ENCODE measurements at regions not wholly inside any gene's neighbourhood (a gene's known extent, or its start where the extent isn't known, plus 50 kb on each side); places are given as distances from the start of the nearest gene placed in this dataset.

GRCh38 chr14:83850092-83850491 is 1679.9 kb upstream of the FLRT2 start:
- no peak overlapping the region for H3K9ac ChIP-seq
- no peaks in the 10 kb centered on the region for H3K4me1 ChIP-seq
- no peak overlapping the region for H2AFZ ChIP-seq
- no peaks in the 10 kb centered on the region for H3K79me2 ChIP-seq
- no peaks in the 10 kb centered on the region for H3K36me3 ChIP-seq (ENCODE audit: control insufficient read depth, insufficient read depth, low read length)
- no peak overlapping the region for H3K4me3 ChIP-seq (ENCODE audit: low read depth, low read length)
- H3K27me3 ChIP-seq (ENCODE audit: control insufficient read depth, insufficient read depth, low read length), result no peaks in the 10 kb centered on the region
- no peaks in the 10 kb centered on the region for H3K9me3 ChIP-seq (ENCODE audit: control insufficient read depth, low read length)
- no peak overlapping the region for H3K27ac ChIP-seq
- no peak overlapping the region for H3K4me2 ChIP-seq (ENCODE audit: low read length)
- no peak for TF ChIP-seq CTCF (IDR thresholded peaks at IDR 0.05)

GRCh38 chr14:83856334-83856733 is 1673.6 kb upstream of the FLRT2 start:
- no peaks in the 10 kb centered on the region for H3K36me3 ChIP-seq (ENCODE audit: control insufficient read depth, insufficient read depth, low read length)
- H3K9me3 ChIP-seq (ENCODE audit: control insufficient read depth, low read length), result no peaks in the 10 kb centered on the region
- no peaks in the 10 kb centered on the region for H3K27me3 ChIP-seq (ENCODE audit: control insufficient read depth, insufficient read depth, low read length)
- H3K4me2 ChIP-seq (ENCODE audit: low read length), result no peak overlapping the region
- no peak overlapping the region for H3K27ac ChIP-seq
- no peak overlapping the region for H3K4me3 ChIP-seq (ENCODE audit: low read depth, low read length)
- TF ChIP-seq CTCF (IDR thresholded peaks at IDR 0.05), result no peak
- H3K79me2 ChIP-seq, result no peaks in the 10 kb centered on the region
- H3K9ac ChIP-seq, result no peak overlapping the region
- no peaks in the 10 kb centered on the region for H3K4me1 ChIP-seq
- H2AFZ ChIP-seq, result no peak overlapping the region

GRCh38 chr14:83860631-83861155 is 1669.3 kb upstream of the FLRT2 start:
- no peaks in the 10 kb centered on the region for H3K27me3 ChIP-seq (ENCODE audit: control insufficient read depth, insufficient read depth, low read length)
- no peak overlapping the region for H3K4me2 ChIP-seq (ENCODE audit: low read length)
- no peak for TF ChIP-seq CTCF (IDR thresholded peaks at IDR 0.05)
- H3K9me3 ChIP-seq (ENCODE audit: control insufficient read depth, low read length), result no peaks in the 10 kb centered on the region
- H2AFZ ChIP-seq, result no peak overlapping the region
- no peak overlapping the region for H3K9ac ChIP-seq
- H3K4me3 ChIP-seq (ENCODE audit: low read depth, low read length), result no peak overlapping the region
- H3K27ac ChIP-seq, result no peak overlapping the region
- no peaks in the 10 kb centered on the region for H3K36me3 ChIP-seq (ENCODE audit: control insufficient read depth, insufficient read depth, low read length)
- H3K79me2 ChIP-seq, result no peaks in the 10 kb centered on the region
- no peaks in the 10 kb centered on the region for H3K4me1 ChIP-seq

- H3K36me3 ChIP-seq (ENCODE audit: control insufficient read depth, insufficient read depth, low read length), result no peaks in the 10 kb centered on the region
- H2AFZ ChIP-seq, result no peak overlapping the region
- no peaks in the 10 kb centered on the region for H3K79me2 ChIP-seq
- no peaks in the 10 kb centered on the region for H3K4me1 ChIP-seq
- TF ChIP-seq CTCF (IDR thresholded peaks at IDR 0.05), result no peak
- no peak overlapping the region for H3K4me2 ChIP-seq (ENCODE audit: low read length)
- H3K27ac ChIP-seq, result no peak overlapping the region
- no peaks in the 10 kb centered on the region for H3K27me3 ChIP-seq (ENCODE audit: control insufficient read depth, insufficient read depth, low read length)
- H3K9me3 ChIP-seq (ENCODE audit: control insufficient read depth, low read length), result no peaks in the 10 kb centered on the region
- no peak overlapping the region for H3K9ac ChIP-seq
- no peak overlapping the region for H3K4me3 ChIP-seq (ENCODE audit: low read depth, low read length)
Measured at GRCh38 chr14:83863042-83863774, 1666.7 kb upstream of the FLRT2 start.

- H3K9ac ChIP-seq, result no peak overlapping the region
- TF ChIP-seq CTCF (IDR thresholded peaks at IDR 0.05), result no peak
- H3K4me1 ChIP-seq, result no peaks in the 10 kb centered on the region
- no peak overlapping the region for H3K4me2 ChIP-seq (ENCODE audit: low read length)
- no peaks in the 10 kb centered on the region for H3K9me3 ChIP-seq (ENCODE audit: control insufficient read depth, low read length)
- H3K4me3 ChIP-seq (ENCODE audit: low read depth, low read length), result no peak overlapping the region
- no peak overlapping the region for H2AFZ ChIP-seq
- H3K36me3 ChIP-seq (ENCODE audit: control insufficient read depth, insufficient read depth, low read length), result no peaks in the 10 kb centered on the region
- H3K27ac ChIP-seq, result no peak overlapping the region
- H3K27me3 ChIP-seq (ENCODE audit: control insufficient read depth, insufficient read depth, low read length), result no peaks in the 10 kb centered on the region
- no peaks in the 10 kb centered on the region for H3K79me2 ChIP-seq
Measured at GRCh38 chr14:83864106-83864505, 1665.8 kb upstream of the FLRT2 start.
